Activated CD8-positive, alpha-beta T cell treated with anti-CD3 and anti-CD28 coated beads for 36 hours (primary cell): ENCODE measurements at regions not wholly inside any gene's neighbourhood (a gene's known extent, or its start where the extent isn't known, plus 50 kb on each side); places are given as distances from the start of the nearest gene placed in this dataset.

Source experiments
- ATAC-seq: fragments of 200-7000 bp; cut with Tn5 transposase; one replicate; pipeline ENCODE4 v1.10.0; 2021; ENCODE audit warnings: mild to moderate bottlenecking, moderate library complexity
- CTCF ChIA-PET: fragments of 350-600 bp; sonication (Branson Sonifier 250); formaldehyde crosslinking; loops from one replicate; lab custom pipeline; 2021; ENCODE audit warnings: antibody characterized with exemption; lab: Charles Lee
- POLR2A ChIA-PET: fragments of 350-600 bp; sonication (Branson Sonifier 250); formaldehyde crosslinking; loops from one replicate; lab custom pipeline; 2021; ENCODE audit warnings: antibody characterized with exemption; lab: Charles Lee
- DNase-seq: peaks from one replicate; pipeline ENCODE4 v3.0.0-alpha.2; 2020
- H3K27ac Mint-ChIP-seq: one replicate; pipeline ENCODE4 v1.8.0; 2021; ENCODE audit warnings: mild to moderate bottlenecking, mixed read lengths
- H3K27me3 Mint-ChIP-seq: one replicate; pipeline ENCODE4 v1.8.0; 2021; ENCODE audit warnings: mixed read lengths
- H3K36me3 Mint-ChIP-seq: one replicate; pipeline ENCODE4 v1.8.0; 2021; ENCODE audit warnings: low read depth, mixed read lengths
- H3K4me1 Mint-ChIP-seq: one replicate; pipeline ENCODE4 v1.8.0; 2021; ENCODE audit warnings: low read depth, mixed read lengths
- H3K4me3 Mint-ChIP-seq: one replicate; pipeline ENCODE4 v1.8.0; 2021; ENCODE audit warnings: mild to moderate bottlenecking, moderate library complexity, mixed read lengths
- H3K9me3 Mint-ChIP-seq: one replicate; pipeline ENCODE4 v1.8.0; 2021; ENCODE audit warnings: mixed read lengths
- CTCF ChIP-seq: fragments of 200-600 bp; IDR thresholded peaks from one replicate; pipeline ENCODE4 v1.8.0; 2022; ENCODE audit warnings: antibody characterized with exemption, mild to moderate bottlenecking
- intact Hi-C: fragments of 100-400 bp; cut with micrococcal nuclease; formaldehyde crosslinking; loops from one replicate; pipeline ENCODE4 v1.10.0; 2022

DNA sequence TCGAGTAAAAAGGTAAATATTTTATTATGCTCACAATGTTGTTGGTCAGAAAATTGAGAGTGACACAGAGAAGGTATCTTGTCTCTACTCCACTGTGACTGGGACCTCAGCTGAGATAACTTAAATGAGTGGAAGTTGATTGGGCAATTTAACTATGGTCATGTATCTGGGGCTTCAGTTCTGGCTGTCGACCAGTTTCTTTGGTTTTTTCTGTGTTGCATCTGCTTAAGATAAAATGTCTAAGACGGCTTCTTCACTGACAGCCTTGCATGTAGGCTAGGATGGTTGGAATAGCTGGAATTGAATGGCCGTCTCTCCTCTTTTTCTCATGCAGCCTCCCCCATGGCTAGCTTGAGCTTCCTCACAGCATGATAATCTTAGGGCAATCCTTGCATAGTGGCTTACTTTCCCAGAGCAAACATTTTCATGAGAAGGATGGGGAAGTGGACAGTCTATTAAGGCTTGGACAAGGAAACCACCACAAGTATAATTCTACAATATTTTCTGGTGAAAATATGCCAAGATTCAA is 433.7 kb downstream of the KIF2B start:
- Mint-ChIP-seq H3K36me3 (no peaks in the 10 kb centered on the region), H3K4me3 (no peak overlapping the region), H3K27me3 (no peaks in the 10 kb centered on the region), H3K4me1 (no peaks in the 10 kb centered on the region), H3K9me3 (peaks cover 3% of the 10 kb centered on the region), H3K27ac (no peak overlapping the region)
- TF ChIP-seq CTCF: no peak
- ATAC-seq: no peak
- ChIA-PET POLR2A (no interaction called here), CTCF (no interaction called here)
- intact Hi-C loops: no loop called here
- DNase-seq: no peak

DNA sequence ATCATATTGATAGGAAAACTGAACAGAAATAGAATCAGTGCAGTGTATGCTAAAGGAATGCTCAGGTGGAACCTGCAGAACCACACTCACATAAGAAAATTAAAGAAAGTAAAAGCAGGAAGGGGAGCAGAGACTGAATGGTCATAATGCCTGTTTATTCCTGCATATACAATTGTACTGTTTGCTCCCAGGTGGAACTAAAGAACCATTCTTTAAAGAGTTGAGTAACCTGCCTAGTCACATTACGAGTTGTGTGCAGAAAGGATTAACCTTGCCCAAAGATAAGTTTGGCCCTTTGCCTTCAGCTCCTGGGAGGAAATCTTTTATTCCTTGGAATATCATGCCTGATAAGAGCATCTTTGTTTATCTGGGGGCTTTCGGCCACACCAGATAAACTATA is 434.7 kb downstream of the KIF2B start:
- ChIA-PET CTCF (no interaction called here), POLR2A (no interaction called here)
- Mint-ChIP-seq H3K4me3 (no peak overlapping the region), H3K27ac (no peak overlapping the region), H3K27me3 (no peaks in the 10 kb centered on the region), H3K4me1 (no peaks in the 10 kb centered on the region), H3K9me3 (peaks cover 3% of the 10 kb centered on the region), H3K36me3 (no peaks in the 10 kb centered on the region)
- intact Hi-C loops: no loop called here
- no peak for TF ChIP-seq CTCF
- no peak for DNase-seq
- no peak for ATAC-seq

- Mint-ChIP-seq H3K36me3 (no peaks in the 10 kb centered on the region), H3K4me1 (no peaks in the 10 kb centered on the region), H3K27ac (no peak overlapping the region), H3K4me3 (no peak overlapping the region), H3K27me3 (no peaks in the 10 kb centered on the region), H3K9me3 (peaks cover 9% of the 10 kb centered on the region)
- DNase-seq: no peak
- ChIA-PET POLR2A (no interaction called here), CTCF (no interaction called here)
- intact Hi-C loops: no loop called here
- ATAC-seq: no peak
- no peak for TF ChIP-seq CTCF
These were observed 436.7 kb downstream of the KIF2B start for GRCh38 chr17:54259476-54259875.

DNA sequence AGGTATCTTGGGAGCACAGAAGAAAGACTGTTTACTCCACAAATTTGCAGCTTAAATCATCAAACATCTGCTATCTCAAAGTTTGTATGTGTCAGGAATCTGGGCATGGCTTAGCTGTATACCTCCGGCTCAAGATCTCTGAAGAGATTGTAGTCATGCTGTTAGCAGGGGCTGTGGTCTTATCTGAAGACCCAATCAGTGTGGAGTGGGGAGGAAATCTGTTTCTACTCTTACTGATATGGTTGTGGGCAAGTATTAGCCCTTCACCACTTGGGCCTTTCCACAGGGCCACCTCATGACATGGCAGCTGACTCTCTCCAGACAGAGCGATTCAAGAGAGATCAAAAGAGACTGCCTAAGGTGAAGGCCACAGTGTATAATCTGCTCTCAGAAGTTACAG is 438.7 kb downstream of the KIF2B start:
- ChIA-PET POLR2A (no interaction called here), CTCF (no interaction called here)
- Mint-ChIP-seq H3K4me3 (no peak overlapping the region), H3K27me3 (no peaks in the 10 kb centered on the region), H3K4me1 (no peaks in the 10 kb centered on the region), H3K9me3 (peaks cover 12% of the 10 kb centered on the region), H3K27ac (no peak overlapping the region), H3K36me3 (no peaks in the 10 kb centered on the region)
- ATAC-seq: no peak
- no peak for DNase-seq
- no peak for TF ChIP-seq CTCF
- intact Hi-C loops: no loop called here

DNA sequence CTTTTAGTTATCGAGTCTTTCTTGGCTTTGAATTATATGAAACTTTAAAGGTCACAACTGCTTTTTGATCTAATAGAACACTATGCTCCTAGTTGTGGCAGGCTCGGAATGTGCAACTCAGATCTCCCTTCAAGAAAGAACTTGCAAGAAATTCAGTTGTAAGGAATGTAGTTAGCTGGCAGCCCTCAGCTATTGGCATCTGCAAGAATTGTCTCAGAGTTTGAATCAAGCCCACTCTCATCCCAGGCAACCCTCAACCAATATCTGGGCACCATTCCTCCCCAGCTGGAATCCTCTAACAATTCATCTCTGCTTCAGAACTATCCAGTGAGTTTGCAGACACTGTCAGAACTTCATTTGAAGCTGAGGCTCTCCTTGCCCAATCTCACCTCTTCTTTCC is 447.2 kb downstream of the KIF2B start:
- intact Hi-C loops: no loop called here
- Mint-ChIP-seq H3K4me3 (no peak overlapping the region), H3K4me1 (no peaks in the 10 kb centered on the region), H3K27me3 (no peaks in the 10 kb centered on the region), H3K9me3 (peaks cover 7% of the 10 kb centered on the region), H3K27ac (no peak overlapping the region), H3K36me3 (no peaks in the 10 kb centered on the region)
- POLR2A ChIA-PET: no interaction called here
- CTCF ChIA-PET: no interaction called here
- DNase-seq (no peak), ATAC-seq (no peak)
- no peak for TF ChIP-seq CTCF
